Ecto neural progenitor cell (in vitro differentiated cells): ENCODE measurements at regions not wholly inside any gene's neighbourhood (a gene's known extent, or its start where the extent isn't known, plus 50 kb on each side); places are given as distances from the start of the nearest gene placed in this dataset.

ENCODE experiments used
- DNase-seq: peaks from one replicate; pipeline ENCODE4 v3.0.0-alpha.2; 2018; ENCODE audit warnings: low spot score

- no peak for DNase-seq
Measured at GRCh38 chr4:104677116-104677515, 182.4 kb upstream of the CXXC4 start.

- DNase-seq, result no peak
Measured at GRCh38 chr4:104682311-104682710, 187.6 kb upstream of the CXXC4 start.

- no peak for DNase-seq
Measured at GRCh38 chr4:104693601-104694201, 199.0 kb upstream of the CXXC4 start.

- DNase-seq, result no peak
Measured at GRCh38 chr4:104716584-104716983, 221.9 kb upstream of the CXXC4 start.

- no peak for DNase-seq
Measured at GRCh38 chr4:104719539-104720230, 225.0 kb upstream of the CXXC4 start.

GRCh38 chr4:104722467-104722866, 227.8 kb upstream of the CXXC4 start:
- DNase-seq, result no peak

- no peak for DNase-seq
Measured at GRCh38 chr4:104726002-104726401, 231.3 kb upstream of the CXXC4 start.

- DNase-seq, result no peak
Measured at GRCh38 chr4:104727643-104728042, 232.9 kb upstream of the CXXC4 start.

GRCh38 chr4:104728380-104729122, 233.9 kb upstream of the CXXC4 start:
- DNase-seq, result no peak

GRCh38 chr4:104732766-104733165, 238.1 kb upstream of the CXXC4 start:
- DNase-seq, result no peak

- no peak for DNase-seq
Measured at GRCh38 chr4:104735174-104735573, 240.5 kb upstream of the CXXC4 start.

GRCh38 chr4:104740161-104740560, 245.5 kb upstream of the CXXC4 start:
- no peak for DNase-seq

GRCh38 chr4:104743215-104743653, 248.5 kb upstream of the CXXC4 start:
- no peak for DNase-seq

- no peak for DNase-seq
Measured at GRCh38 chr4:104747635-104748034, 252.9 kb upstream of the CXXC4 start.

GRCh38 chr4:104749062-104749461, 254.4 kb upstream of the CXXC4 start:
- no peak for DNase-seq

- DNase-seq, result no peak
Measured at GRCh38 chr4:104750008-104750407, 255.3 kb upstream of the CXXC4 start.

GRCh38 chr4:104751468-104751867, 256.8 kb upstream of the CXXC4 start:
- DNase-seq, result no peak

- DNase-seq, result no peak
Measured at GRCh38 chr4:104752337-104752736, 257.6 kb upstream of the CXXC4 start.

GRCh38 chr4:104756837-104757236, 262.1 kb upstream of the CXXC4 start:
- no peak for DNase-seq

- DNase-seq, result no peak
Measured at GRCh38 chr4:104758574-104758973, 263.9 kb upstream of the CXXC4 start.

GRCh38 chr4:104763554-104764222, 269.0 kb upstream of the CXXC4 start:
- no peak for DNase-seq

- DNase-seq, result no peak
Measured at GRCh38 chr4:104766676-104767075, 272.0 kb upstream of the CXXC4 start.

- DNase-seq, result no peak
Measured at GRCh38 chr4:104772849-104773248, 278.2 kb upstream of the CXXC4 start.
